H1 (cell line): ENCODE measurements at regions not wholly inside any gene's neighbourhood (a gene's known extent, or its start where the extent isn't known, plus 50 kb on each side); places are given as distances from the start of the nearest gene placed in this dataset.

Source experiments
- ASH2L ChIP-seq: fragments of 200-600, 300-600 bp; sonication (generic); IDR thresholded peaks from one replicate; pipeline ENCODE4 v1.7.1; 2017; ENCODE audit warnings: low read length
- CBX5 ChIP-seq: fragments of 300-800, 300-1000 bp; sonication (generic); IDR thresholded peaks from 2 replicates; pipeline ENCODE4 v1.7.1; 2016; ENCODE audit warnings: antibody characterized with exemption, low read length, low read depth
- EGR1 ChIP-seq: IDR thresholded peaks from 2 replicates; pipeline ENCODE4 v1.6.1; 2011; ENCODE audit warnings: low read depth, low read length, borderline replicate concordance
- HDAC2 ChIP-seq, 2 experiments: fragments of 300-600 bp in 1 of 2; sonication (generic) in 1 of 2; IDR thresholded peaks; 2 replicates each; pipeline ENCODE4 v1.6.1; 2011 to 2012; ENCODE audit warnings: low read depth in 2 of 2, low read length in 2 of 2, mild to moderate bottlenecking in 2 of 2, moderate library complexity in 2 of 2, borderline replicate concordance in 1 of 2, inconsistent platforms in 1 of 2
- KDM1A ChIP-seq: fragments of 200-600, 300-600 bp; sonication (generic); IDR thresholded peaks from 2 replicates; pipeline ENCODE4 v1.7.1; 2016; ENCODE audit warnings: mild to moderate bottlenecking, low read length, borderline replicate concordance
- KDM5A ChIP-seq: fragments of 200-600 bp; IDR thresholded peaks from 2 replicates; pipeline ENCODE4 v1.7.1; 2012; ENCODE audit warnings: mild to moderate bottlenecking, low read length, inconsistent platforms, mixed read lengths
- SAP30 ChIP-seq: fragments of 300-600 bp; sonication (generic); IDR thresholded peaks from 2 replicates; pipeline ENCODE4 v1.7.1; 2012; ENCODE audit warnings: low read length, moderate library complexity, mild to moderate bottlenecking, inconsistent platforms; ENCODE audit not compliant: insufficient read depth, insufficient replicate concordance
- TF ChIP-seq, protein P1 (sequence below): fragments of 300-600 bp; sonication (generic); IDR thresholded peaks from 2 replicates; pipeline ENCODE4 v1.7.1; 2012; ENCODE audit warnings: low read length, moderate library complexity, mild to moderate bottlenecking, inconsistent platforms; ENCODE audit not compliant: insufficient replicate concordance

DNA sequence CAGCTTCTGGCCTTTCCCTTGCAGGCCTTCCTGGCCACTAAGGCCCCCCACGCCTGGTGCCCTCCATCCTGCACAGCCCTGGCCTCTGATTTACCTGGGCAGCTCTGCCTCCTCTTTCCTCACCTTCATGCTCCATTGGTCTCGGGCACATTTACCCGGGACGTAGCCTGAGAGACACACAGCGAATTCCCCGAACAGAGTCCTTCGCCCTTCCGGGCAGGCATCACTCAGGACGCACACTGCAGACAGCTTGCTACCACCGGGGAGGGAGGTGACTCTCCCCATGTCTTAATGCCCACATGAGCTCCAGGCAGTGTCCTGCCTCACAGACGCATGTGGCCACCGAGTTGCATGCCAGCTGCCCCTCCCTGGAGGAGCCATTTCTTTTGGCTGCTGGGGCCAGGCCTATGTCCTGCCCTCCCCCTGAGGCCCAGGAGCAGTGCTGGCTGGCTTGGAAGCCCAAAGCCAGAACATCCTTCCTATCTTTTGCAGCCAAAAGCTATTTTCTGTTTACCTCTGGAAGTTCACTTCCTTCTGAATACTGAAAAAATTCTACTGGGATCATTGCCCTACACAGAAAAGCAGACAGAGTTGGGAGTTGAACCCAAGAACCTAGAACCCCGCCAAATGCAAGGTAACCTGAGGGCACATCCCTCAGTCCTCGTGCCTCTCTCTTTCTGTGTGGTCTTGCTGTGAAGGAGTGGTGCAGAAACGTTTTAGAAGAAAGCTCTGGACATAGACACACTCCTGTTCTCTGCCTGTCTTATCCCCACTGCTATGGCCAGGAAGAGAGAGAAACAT, 209.5 kb downstream of the TOMM20 start (continued):
- TF ChIP-seq, protein P1, sequence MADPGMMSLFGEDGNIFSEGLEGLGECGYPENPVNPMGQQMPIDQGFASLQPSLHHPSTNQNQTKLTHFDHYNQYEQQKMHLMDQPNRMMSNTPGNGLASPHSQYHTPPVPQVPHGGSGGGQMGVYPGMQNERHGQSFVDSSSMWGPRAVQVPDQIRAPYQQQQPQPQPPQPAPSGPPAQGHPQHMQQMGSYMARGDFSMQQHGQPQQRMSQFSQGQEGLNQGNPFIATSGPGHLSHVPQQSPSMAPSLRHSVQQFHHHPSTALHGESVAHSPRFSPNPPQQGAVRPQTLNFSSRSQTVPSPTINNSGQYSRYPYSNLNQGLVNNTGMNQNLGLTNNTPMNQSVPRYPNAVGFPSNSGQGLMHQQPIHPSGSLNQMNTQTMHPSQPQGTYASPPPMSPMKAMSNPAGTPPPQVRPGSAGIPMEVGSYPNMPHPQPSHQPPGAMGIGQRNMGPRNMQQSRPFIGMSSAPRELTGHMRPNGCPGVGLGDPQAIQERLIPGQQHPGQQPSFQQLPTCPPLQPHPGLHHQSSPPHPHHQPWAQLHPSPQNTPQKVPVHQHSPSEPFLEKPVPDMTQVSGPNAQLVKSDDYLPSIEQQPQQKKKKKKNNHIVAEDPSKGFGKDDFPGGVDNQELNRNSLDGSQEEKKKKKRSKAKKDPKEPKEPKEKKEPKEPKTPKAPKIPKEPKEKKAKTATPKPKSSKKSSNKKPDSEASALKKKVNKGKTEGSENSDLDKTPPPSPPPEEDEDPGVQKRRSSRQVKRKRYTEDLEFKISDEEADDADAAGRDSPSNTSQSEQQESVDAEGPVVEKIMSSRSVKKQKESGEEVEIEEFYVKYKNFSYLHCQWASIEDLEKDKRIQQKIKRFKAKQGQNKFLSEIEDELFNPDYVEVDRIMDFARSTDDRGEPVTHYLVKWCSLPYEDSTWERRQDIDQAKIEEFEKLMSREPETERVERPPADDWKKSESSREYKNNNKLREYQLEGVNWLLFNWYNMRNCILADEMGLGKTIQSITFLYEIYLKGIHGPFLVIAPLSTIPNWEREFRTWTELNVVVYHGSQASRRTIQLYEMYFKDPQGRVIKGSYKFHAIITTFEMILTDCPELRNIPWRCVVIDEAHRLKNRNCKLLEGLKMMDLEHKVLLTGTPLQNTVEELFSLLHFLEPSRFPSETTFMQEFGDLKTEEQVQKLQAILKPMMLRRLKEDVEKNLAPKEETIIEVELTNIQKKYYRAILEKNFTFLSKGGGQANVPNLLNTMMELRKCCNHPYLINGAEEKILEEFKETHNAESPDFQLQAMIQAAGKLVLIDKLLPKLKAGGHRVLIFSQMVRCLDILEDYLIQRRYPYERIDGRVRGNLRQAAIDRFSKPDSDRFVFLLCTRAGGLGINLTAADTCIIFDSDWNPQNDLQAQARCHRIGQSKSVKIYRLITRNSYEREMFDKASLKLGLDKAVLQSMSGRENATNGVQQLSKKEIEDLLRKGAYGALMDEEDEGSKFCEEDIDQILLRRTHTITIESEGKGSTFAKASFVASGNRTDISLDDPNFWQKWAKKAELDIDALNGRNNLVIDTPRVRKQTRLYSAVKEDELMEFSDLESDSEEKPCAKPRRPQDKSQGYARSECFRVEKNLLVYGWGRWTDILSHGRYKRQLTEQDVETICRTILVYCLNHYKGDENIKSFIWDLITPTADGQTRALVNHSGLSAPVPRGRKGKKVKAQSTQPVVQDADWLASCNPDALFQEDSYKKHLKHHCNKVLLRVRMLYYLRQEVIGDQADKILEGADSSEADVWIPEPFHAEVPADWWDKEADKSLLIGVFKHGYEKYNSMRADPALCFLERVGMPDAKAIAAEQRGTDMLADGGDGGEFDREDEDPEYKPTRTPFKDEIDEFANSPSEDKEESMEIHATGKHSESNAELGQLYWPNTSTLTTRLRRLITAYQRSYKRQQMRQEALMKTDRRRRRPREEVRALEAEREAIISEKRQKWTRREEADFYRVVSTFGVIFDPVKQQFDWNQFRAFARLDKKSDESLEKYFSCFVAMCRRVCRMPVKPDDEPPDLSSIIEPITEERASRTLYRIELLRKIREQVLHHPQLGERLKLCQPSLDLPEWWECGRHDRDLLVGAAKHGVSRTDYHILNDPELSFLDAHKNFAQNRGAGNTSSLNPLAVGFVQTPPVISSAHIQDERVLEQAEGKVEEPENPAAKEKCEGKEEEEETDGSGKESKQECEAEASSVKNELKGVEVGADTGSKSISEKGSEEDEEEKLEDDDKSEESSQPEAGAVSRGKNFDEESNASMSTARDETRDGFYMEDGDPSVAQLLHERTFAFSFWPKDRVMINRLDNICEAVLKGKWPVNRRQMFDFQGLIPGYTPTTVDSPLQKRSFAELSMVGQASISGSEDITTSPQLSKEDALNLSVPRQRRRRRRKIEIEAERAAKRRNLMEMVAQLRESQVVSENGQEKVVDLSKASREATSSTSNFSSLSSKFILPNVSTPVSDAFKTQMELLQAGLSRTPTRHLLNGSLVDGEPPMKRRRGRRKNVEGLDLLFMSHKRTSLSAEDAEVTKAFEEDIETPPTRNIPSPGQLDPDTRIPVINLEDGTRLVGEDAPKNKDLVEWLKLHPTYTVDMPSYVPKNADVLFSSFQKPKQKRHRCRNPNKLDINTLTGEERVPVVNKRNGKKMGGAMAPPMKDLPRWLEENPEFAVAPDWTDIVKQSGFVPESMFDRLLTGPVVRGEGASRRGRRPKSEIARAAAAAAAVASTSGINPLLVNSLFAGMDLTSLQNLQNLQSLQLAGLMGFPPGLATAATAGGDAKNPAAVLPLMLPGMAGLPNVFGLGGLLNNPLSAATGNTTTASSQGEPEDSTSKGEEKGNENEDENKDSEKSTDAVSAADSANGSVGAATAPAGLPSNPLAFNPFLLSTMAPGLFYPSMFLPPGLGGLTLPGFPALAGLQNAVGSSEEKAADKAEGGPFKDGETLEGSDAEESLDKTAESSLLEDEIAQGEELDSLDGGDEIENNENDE: no peak
- TF ChIP-seq KDM1A (no peak), SAP30 (no peak), EGR1 (no peak), KDM5A (no peak), CBX5 (no peak), ASH2L (no peak), HDAC2 (IDR thresholded peaks at IDR 0.05; ENCODE audit: borderline replicate concordance in 1 of 2, low read depth in 2 of 2, low read length in 2 of 2) (no peak)
